CD4-positive, alpha-beta T cell (primary cell): ENCODE measurements at regions not wholly inside any gene's neighbourhood (a gene's known extent, or its start where the extent isn't known, plus 50 kb on each side); places are given as distances from the start of the nearest gene placed in this dataset.

Source experiments
- ATAC-seq: fragments of 200-7000 bp; cut with Tn5 transposase; one replicate; pipeline ENCODE4 v1.10.0; 2022; ENCODE audit warnings: mild to moderate bottlenecking; ENCODE audit not compliant: poor library complexity
- CTCF ChIA-PET: fragments of 350-600 bp; sonication (Branson Sonifier 250); formaldehyde crosslinking; loops from one replicate; lab custom pipeline; 2021; ENCODE audit warnings: antibody characterized with exemption, inconsistent platforms; lab: Charles Lee
- POLR2A ChIA-PET: fragments of 350-600 bp; sonication (Branson Sonifier 250); formaldehyde crosslinking; loops from one replicate; lab custom pipeline; 2021; ENCODE audit warnings: antibody characterized with exemption, inconsistent platforms; lab: Charles Lee
- DNase-seq, 14 experiments: peaks; one replicate each; pipeline ENCODE4 v3.0.0-alpha.2; 2013 to 2020; ENCODE audit warnings: mixed read lengths in 2 of 14
- H3K27ac ChIP-seq, 2 donors: one replicate each; pipeline versions ENCODE4 v1.5.1 to v1.7.0; 2013; ENCODE audit warnings: low read length in 2 of 2, low read depth in 1 of 2, mild to moderate bottlenecking in 1 of 2
- H3K27me3 ChIP-seq, 2 experiments: 1 replicate in 1 of 2; 2 replicates in 1 of 2; pipeline versions ENCODE4 v1.6.1 to v1.7.0; 2013; ENCODE audit warnings: low read length in 2 of 2, control low read depth in 1 of 2, mild to moderate bottlenecking in 1 of 2, moderate library complexity in 1 of 2; ENCODE audit not compliant: insufficient read depth in 2 of 2, control insufficient read depth in 1 of 2
- H3K36me3 ChIP-seq: one replicate; pipeline ENCODE4 v1.6.1; 2013; ENCODE audit warnings: low read length, control low read depth; ENCODE audit not compliant: insufficient read depth
- H3K4me1 ChIP-seq: one replicate; pipeline ENCODE4 v1.6.1; 2013; ENCODE audit warnings: low read length, control low read depth; ENCODE audit not compliant: insufficient read depth
- H3K4me3 ChIP-seq: one replicate; pipeline ENCODE4 v1.5.1; 2013; ENCODE audit warnings: mild to moderate bottlenecking, low read length, moderate library complexity
- H3K9me3 ChIP-seq, 2 experiments: 1 replicate in 1 of 2; 2 replicates in 1 of 2; pipeline versions ENCODE4 v1.6.1 to v1.7.0; 2013; ENCODE audit warnings: low read length in 2 of 2, mild to moderate bottlenecking in 2 of 2, control low read depth in 1 of 2, moderate library complexity in 1 of 2; ENCODE audit not compliant: control insufficient read depth in 1 of 2, insufficient read depth in 1 of 2
- H3K27ac Mint-ChIP-seq: one replicate; pipeline ENCODE4 v1.8.0; 2020; ENCODE audit warnings: mixed read lengths
- H3K27me3 Mint-ChIP-seq: one replicate; pipeline ENCODE4 v1.8.0; 2021; ENCODE audit warnings: mixed read lengths
- H3K36me3 Mint-ChIP-seq: one replicate; pipeline ENCODE4 v1.8.0; 2021; ENCODE audit warnings: low read depth, mixed read lengths
- H3K4me1 Mint-ChIP-seq: one replicate; pipeline ENCODE4 v1.8.0; 2021; ENCODE audit warnings: low read depth, mixed read lengths
- H3K4me3 Mint-ChIP-seq: one replicate; pipeline ENCODE4 v1.8.0; 2020; ENCODE audit warnings: mild to moderate bottlenecking, mixed read lengths
- H3K9me3 Mint-ChIP-seq: one replicate; pipeline ENCODE4 v1.8.0; 2020; ENCODE audit warnings: mixed read lengths
- CTCF ChIP-seq: fragments of 200-600 bp; IDR thresholded peaks from one replicate; pipeline ENCODE4 v1.8.0; 2022; ENCODE audit warnings: antibody characterized with exemption, mild to moderate bottlenecking
- intact Hi-C, 2 experiments: fragments of 100-400 bp; cut with DNase I in 1 of 2; cut with micrococcal nuclease in 1 of 2; formaldehyde crosslinking; loops; one replicate each; pipeline versions ENCODE4 v1.15.1 to v1.9.0; 2023 to 2025; cut with DNase I, micrococcal nuclease

GRCh38 chr1:59051007-59051406 is 245.9 kb upstream of the FGGY start:
- no peaks in the 10 kb centered on the region for H3K36me3 Mint-ChIP-seq
- H3K27me3 Mint-ChIP-seq: no peaks in the 10 kb centered on the region
- intact Hi-C loops: no loop called here
- DNase-seq (no peak), ATAC-seq (no peak)
- Histone ChIP-seq H3K27ac (no peak overlapping the region), H3K9me3 (no peaks in the 10 kb centered on the region), H3K27me3 (no peaks in the 10 kb centered on the region), H3K4me3 (no peak overlapping the region), H3K4me1 (peaks cover 18% of the 10 kb centered on the region), H3K36me3 (no peaks in the 10 kb centered on the region)
- H3K4me1 Mint-ChIP-seq: peaks cover 18% of the 10 kb centered on the region
- ChIA-PET POLR2A (no interaction called here), CTCF (no interaction called here)
- no peak overlapping the region for H3K4me3 Mint-ChIP-seq
- no peak overlapping the region for H3K27ac Mint-ChIP-seq
- H3K9me3 Mint-ChIP-seq: no peaks in the 10 kb centered on the region
- TF ChIP-seq CTCF: no peak

GRCh38 chr1:59052166-59052590 is 244.7 kb upstream of the FGGY start:
- POLR2A ChIA-PET: interaction anchor here (0.7 to 1.5 kb wide), 2 partner anchors 11 to 32 kb away, joined by 4 to 5 read pairs; no protein-coding TSS in a partner anchor
- intact Hi-C loops: no loop called here

DNA sequence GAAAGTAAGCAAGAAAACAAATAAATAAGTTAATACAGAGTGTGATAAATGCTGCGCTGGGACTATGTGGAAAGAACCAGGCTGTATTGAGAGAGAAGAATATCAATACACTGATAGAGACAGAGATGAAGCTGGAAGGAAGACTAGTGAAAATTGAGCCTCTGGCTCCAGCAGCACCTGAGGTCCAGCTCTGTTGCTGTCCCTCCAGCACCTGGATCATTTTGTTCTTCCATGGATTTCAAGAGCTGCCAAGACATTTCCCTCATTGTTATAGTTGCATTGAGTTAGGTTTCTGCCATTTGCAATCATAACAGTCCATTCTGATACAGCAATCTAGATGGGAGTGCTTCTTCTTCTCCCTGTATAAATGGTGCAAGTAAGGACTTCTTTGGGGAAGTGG is 242.7 kb upstream of the FGGY start:
- ChIA-PET POLR2A (no interaction called here), CTCF (interaction anchor here (1.1 kb wide), 1 partner anchor 14 kb away, joined by 3 read pairs; no protein-coding TSS in a partner anchor)
- intact Hi-C loops: no loop called here
- Histone ChIP-seq H3K27me3 (no peaks in the 10 kb centered on the region), H3K27ac (no peak overlapping the region), H3K9me3 (no peaks in the 10 kb centered on the region), H3K4me1 (no peaks in the 10 kb centered on the region), H3K4me3 (no peak overlapping the region), H3K36me3 (no peaks in the 10 kb centered on the region)
- TF ChIP-seq CTCF: no peak
- Mint-ChIP-seq H3K27ac (no peak overlapping the region), H3K36me3 (no peaks in the 10 kb centered on the region), H3K4me1 (no peaks in the 10 kb centered on the region), H3K9me3 (no peaks in the 10 kb centered on the region), H3K27me3 (no peaks in the 10 kb centered on the region), H3K4me3 (no peak overlapping the region)
- ATAC-seq (no peak), DNase-seq (no peak)

More at GRCh38 chr1:59052166-59052590, 244.7 kb upstream of the FGGY start:
- Mint-ChIP-seq H3K9me3 (no peaks in the 10 kb centered on the region), H3K4me1 (peaks cover 6% of the 10 kb centered on the region), H3K27ac (no peak overlapping the region), H3K4me3 (no peak overlapping the region), H3K36me3 (no peaks in the 10 kb centered on the region), H3K27me3 (no peaks in the 10 kb centered on the region)
- no peak for TF ChIP-seq CTCF
- no peak for ATAC-seq
- H3K27me3 ChIP-seq: no peaks in the 10 kb centered on the region
- H3K9me3 ChIP-seq: no peaks in the 10 kb centered on the region
- H3K36me3 ChIP-seq: no peaks in the 10 kb centered on the region
- H3K4me3 ChIP-seq: no peak overlapping the region
- H3K27ac ChIP-seq: no peak overlapping the region
- no peak for DNase-seq
- CTCF ChIA-PET: no interaction called here
- peaks cover 7% of the 10 kb centered on the region for H3K4me1 ChIP-seq
